Testis (tissue), 2 donors: ENCODE measurements at regions not wholly inside any gene's neighbourhood (a gene's known extent, or its start where the extent isn't known, plus 50 kb on each side); places are given as distances from the start of the nearest gene placed in this dataset.

Experiments used
- DNase-seq: peaks from one replicate; pipeline ENCODE4 v3.0.0-alpha.2; 2019
- H3K27ac ChIP-seq, 2 donors: fragments of 200-600 bp; sonication (generic); one replicate each; pipeline ENCODE4 v1.5.1; 2019
- H3K27me3 ChIP-seq: fragments of 200-600 bp; sonication (generic); one replicate; pipeline ENCODE4 v1.5.1; 2019
- H3K36me3 ChIP-seq: fragments of 200-600 bp; sonication (generic); one replicate; pipeline ENCODE4 v1.5.1; 2017; ENCODE audit warnings: low read depth; ENCODE audit errors: missing control alignments
- H3K4me1 ChIP-seq: fragments of 200-600 bp; sonication (generic); one replicate; pipeline ENCODE4 v1.5.1; 2019
- H3K4me3 ChIP-seq, 2 donors: fragments of 200-600 bp; sonication (generic); one replicate each; pipeline ENCODE4 v1.5.1; 2017 to 2019
- H3K9me3 ChIP-seq: fragments of 200-600 bp; sonication (generic); one replicate; pipeline ENCODE4 v1.5.1; 2017
- CTCF ChIP-seq, 3 experiments: fragments of 450-650 bp in 2 of 3; fragments of 200-600 bp in 1 of 3; sonication (generic) in 1 of 3; IDR thresholded peaks; one replicate each; pipeline ENCODE4 v1.5.1; 2016 to 2019; ENCODE audit warnings: antibody characterized with exemption in 3 of 3, mild to moderate bottlenecking in 2 of 3, moderate library complexity in 1 of 3
- POLR2A ChIP-seq: fragments of 450-650 bp; IDR thresholded peaks from one replicate; pipeline ENCODE4 v1.6.1; 2017; ENCODE audit warnings: antibody characterized with exemption, mild to moderate bottlenecking, moderate library complexity
- WGBS, 2 donors: methylation state at CpG; one replicate each; pipeline ENCODE4 v1.1.5; 2018; 5-methylcytosine and 5-hydroxymethylcytosine counted together
- intact Hi-C: fragments of 100-400 bp; cut with DNase I; formaldehyde crosslinking; loops from one replicate; pipeline ENCODE4 v1.15.1; 2023; ENCODE audit warnings: low total_unique reads

GRCh38 chr16:51880776-51881175 lies 666.2 kb downstream of the TOX3 start:
- Histone ChIP-seq H3K27ac (no peak overlapping the region), H3K9me3 (no peaks in the 10 kb centered on the region), H3K4me3 (no peak overlapping the region), H3K4me1 (no peaks in the 10 kb centered on the region), H3K36me3 (no peaks in the 10 kb centered on the region), H3K27me3 (no peaks in the 10 kb centered on the region)
- intact Hi-C loops = no loop called here
- TF ChIP-seq POLR2A = no peak
- TF ChIP-seq CTCF (IDR thresholded peaks at IDR 0.05) = no peak
- 56 to 59% methylated on average over 4 of the region's 4 CpGs for WGBS, 2 donors
- no peak for DNase-seq

DNA sequence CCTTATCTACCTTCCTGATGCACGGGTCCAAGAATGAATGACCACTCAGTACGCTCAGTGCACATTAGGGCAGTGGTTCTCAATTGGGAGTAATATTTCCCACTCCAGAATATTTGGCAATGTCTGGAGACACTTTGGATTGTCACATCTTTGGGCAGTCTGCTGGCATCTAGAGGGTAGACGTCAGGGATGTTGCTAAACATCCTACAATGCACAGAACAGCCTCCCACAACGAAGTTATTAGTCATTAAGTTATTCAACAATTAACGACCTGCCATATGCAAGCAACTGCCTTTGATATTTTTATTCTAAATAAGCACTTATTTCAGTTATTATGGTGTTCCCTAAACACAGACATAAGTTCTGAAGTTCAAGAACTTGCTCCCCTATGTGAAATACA lies 669.3 kb downstream of the TOX3 start:
- Histone ChIP-seq H3K27ac (no peak overlapping the region), H3K4me3 (no peak overlapping the region), H3K4me1 (no peaks in the 10 kb centered on the region), H3K36me3 (no peaks in the 10 kb centered on the region), H3K27me3 (no peaks in the 10 kb centered on the region), H3K9me3 (no peaks in the 10 kb centered on the region)
- TF ChIP-seq CTCF (IDR thresholded peaks at IDR 0.05) (no peak), POLR2A (no peak)
- DNase-seq = no peak
- WGBS, 2 donors = 65 to 81% methylated on average over 5 of the region's 5 CpGs
- intact Hi-C loops = no loop called here

- intact Hi-C loops = no loop called here
- 61 to 65% methylated on average over 3 of the region's 3 CpGs for WGBS, 2 donors
- DNase-seq = no peak
- TF ChIP-seq CTCF (IDR thresholded peaks at IDR 0.05) (no peak), POLR2A (no peak)
- no peaks in the 10 kb centered on the region for H3K36me3 ChIP-seq
- H3K9me3 ChIP-seq = no peaks in the 10 kb centered on the region
- H3K27me3 ChIP-seq = no peaks in the 10 kb centered on the region
- H3K27ac ChIP-seq = no peak overlapping the region
- H3K4me1 ChIP-seq = no peaks in the 10 kb centered on the region
- H3K4me3 ChIP-seq = no peak overlapping the region
These were observed 670.0 kb downstream of the TOX3 start for GRCh38 chr16:51876934-51877333.

GRCh38 chr16:51876601-51876875 lies 670.4 kb downstream of the TOX3 start:
- no peak overlapping the region for H3K4me3 ChIP-seq
- TF ChIP-seq CTCF (IDR thresholded peaks at IDR 0.05) (no peak), POLR2A (no peak)

DNA sequence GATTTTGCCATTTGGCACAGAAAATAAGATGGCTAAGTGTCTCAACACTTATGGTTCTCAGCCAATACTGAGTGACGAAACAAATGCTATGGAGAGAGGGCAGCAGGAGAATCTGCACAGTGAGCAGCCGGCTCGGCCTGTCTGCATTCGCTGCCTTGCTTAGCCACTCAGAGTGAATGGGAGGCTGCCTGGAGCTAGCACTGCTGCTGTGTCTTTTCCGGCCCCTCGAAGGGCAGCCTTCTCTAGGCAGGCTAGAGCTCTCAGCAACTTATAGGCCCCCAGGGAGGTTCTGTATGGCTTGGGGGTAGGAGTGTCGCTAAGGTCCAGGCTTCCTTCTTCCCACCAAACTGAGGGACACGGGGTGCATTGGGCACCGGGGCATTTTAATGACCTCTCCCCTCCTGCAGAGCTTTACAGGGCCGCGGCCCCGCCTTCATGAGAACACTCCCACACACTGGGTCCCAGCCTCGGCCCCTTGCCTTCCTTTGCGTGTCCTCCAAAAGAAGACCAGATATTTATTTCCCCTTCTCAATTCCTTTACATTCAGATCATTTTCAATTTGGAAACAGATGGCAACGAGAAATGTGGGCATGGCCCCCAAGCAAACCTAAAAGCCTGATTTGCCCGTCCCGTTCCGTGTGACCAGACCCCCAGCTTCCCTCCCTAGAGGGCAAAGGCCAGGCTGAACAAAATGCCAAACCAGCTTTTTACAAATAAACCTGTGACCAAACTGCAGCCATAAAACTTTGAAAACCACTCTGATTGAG lies 670.9 kb downstream of the TOX3 start:
- H3K27ac ChIP-seq = no peak overlapping the region
- DNase-seq = no peak
- H3K27me3 ChIP-seq = no peaks in the 10 kb centered on the region
- no peaks in the 10 kb centered on the region for H3K36me3 ChIP-seq
- H3K4me1 ChIP-seq = no peaks in the 10 kb centered on the region
- no peaks in the 10 kb centered on the region for H3K9me3 ChIP-seq
- H3K4me3 ChIP-seq = no peak overlapping the region
- intact Hi-C loops = no loop called here
- no peak for TF ChIP-seq CTCF (IDR thresholded peaks at IDR 0.05)
- no peak for TF ChIP-seq POLR2A
- WGBS, 2 donors = 25 to 43% methylated on average over 16 to 18 of the region's 18 CpGs

More at GRCh38 chr16:51876601-51876875, 670.4 kb downstream of the TOX3 start:
- no peaks in the 10 kb centered on the region for H3K4me1 ChIP-seq
- no peak overlapping the region for H3K27ac ChIP-seq
- 76 to 88% methylated on average over 3 of the region's 3 CpGs for WGBS, 2 donors
- no peak for DNase-seq
- H3K36me3 ChIP-seq = no peaks in the 10 kb centered on the region
- no peaks in the 10 kb centered on the region for H3K9me3 ChIP-seq
- no peaks in the 10 kb centered on the region for H3K27me3 ChIP-seq
- intact Hi-C loops = no loop called here
